D721Med (cell line): ENCODE measurements at regions not wholly inside any gene's neighbourhood (a gene's known extent, or its start where the extent isn't known, plus 50 kb on each side); places are given as distances from the start of the nearest gene placed in this dataset.

Experiments
- DNase-seq: peaks from one replicate; pipeline ENCODE4 v3.0.0; 2011; ENCODE audit warnings: low spot score; ENCODE audit not compliant: insufficient read length
- FAIRE-seq: peaks from 2 replicates; lab custom pipeline; 2011; peaks lifted over from hg19 to GRCh38; lab: Jason Lieb, UNC
- CTCF ChIP-seq: IDR thresholded peaks from 2 replicates; pipeline ENCODE4 v1.5.1; 2012; ENCODE audit warnings: mild to moderate bottlenecking, control low read depth; ENCODE audit not compliant: insufficient read depth; ENCODE audit errors: missing control alignments

GRCh38 chrX:4528247-4528646 lies 814.8 kb upstream of the PRKX start:
- no peak for TF ChIP-seq CTCF
- DNase-seq (no peak), FAIRE-seq (no peak)

GRCh38 chrX:4485912-4486311 lies 772.5 kb upstream of the PRKX start:
- DNase-seq (no peak), FAIRE-seq (no peak)
- TF ChIP-seq CTCF, result no peak

GRCh38 chrX:4484266-4484665 lies 770.8 kb upstream of the PRKX start:
- FAIRE-seq (no peak), DNase-seq (no peak)
- no peak for TF ChIP-seq CTCF

GRCh38 chrX:4451591-4451990 lies 738.1 kb upstream of the PRKX start:
- TF ChIP-seq CTCF, result no peak
- FAIRE-seq (no peak), DNase-seq (no peak)

- FAIRE-seq (no peak), DNase-seq (no peak)
- no peak for TF ChIP-seq CTCF
Measured at GRCh38 chrX:4450177-4450576, 736.7 kb upstream of the PRKX start.

GRCh38 chrX:4435905-4436304 lies 722.5 kb upstream of the PRKX start:
- FAIRE-seq (no peak), DNase-seq (no peak)
- TF ChIP-seq CTCF, result no peak

GRCh38 chrX:4397471-4397870 lies 684.0 kb upstream of the PRKX start:
- no peak for TF ChIP-seq CTCF
- no peak for FAIRE-seq
- no peak for DNase-seq
